GM19372 (cell line): ENCODE measurements at regions not wholly inside any gene's neighbourhood (a gene's known extent, or its start where the extent isn't known, plus 50 kb on each side); places are given as distances from the start of the nearest gene placed in this dataset.

ENCODE experiments used
- ATAC-seq: cut with Tn5 transposase; IDR thresholded peaks from one replicate; pipeline ENCODE4 v1.9.1; 2021; ENCODE audit warnings: mild to moderate bottlenecking, low read depth, moderate library complexity; ENCODE audit not compliant: unreplicated experiment

DNA sequence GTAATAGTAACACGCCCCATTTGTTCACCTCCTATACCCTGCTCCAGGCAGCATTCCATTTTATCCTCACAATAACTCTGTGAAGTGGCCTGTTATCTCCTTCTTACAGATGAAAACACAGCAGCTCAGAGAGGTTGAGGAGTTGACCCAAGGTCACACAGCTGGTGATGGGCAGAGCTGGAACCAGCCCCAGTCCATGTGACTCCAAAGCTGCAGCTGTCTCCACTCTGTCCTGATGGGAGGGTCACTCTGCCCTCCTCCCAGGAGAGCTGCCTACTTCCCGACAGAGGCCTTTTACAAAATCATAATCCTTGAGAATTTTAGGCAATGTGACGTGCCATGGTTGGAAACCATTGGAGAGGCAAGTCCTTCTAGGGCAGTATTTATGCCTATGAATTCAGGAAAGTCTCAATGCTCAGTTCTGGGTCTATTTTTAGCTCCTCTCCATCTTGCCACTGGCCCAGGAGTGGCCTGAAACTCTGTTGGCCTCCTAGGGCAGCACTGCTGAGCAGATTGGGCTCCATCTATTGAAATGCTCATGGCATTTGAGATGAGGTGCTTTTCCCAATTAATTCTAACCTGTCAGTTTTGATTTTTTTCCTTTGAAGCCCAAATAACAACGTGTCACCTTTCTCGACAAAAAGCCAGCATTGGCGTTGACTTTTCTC, 50.1 kb upstream of the KCNK12 start:
- ATAC-seq = no peak
